HEK293 (cell line): ENCODE measurements at regions not wholly inside any gene's neighbourhood (a gene's known extent, or its start where the extent isn't known, plus 50 kb on each side); places are given as distances from the start of the nearest gene placed in this dataset.

Experiments used
- CTCF ChIA-PET: fragments of 350-600 bp; formaldehyde crosslinking; extraction: SDS; loops from one replicate; lab custom pipeline; 2021; ENCODE audit warnings: antibody characterized with exemption; lab: Yijun Ruan, JAX
- POLR2A ChIA-PET: fragments of 300-600 bp; formaldehyde crosslinking; extraction: SDS; loops from one replicate; lab custom pipeline; 2020; ENCODE audit warnings: antibody characterized with exemption, inconsistent platforms; lab: Yijun Ruan, JAX
- H3K27ac ChIP-seq: fragments of 200-500 bp; sonication (Bioruptor generic); 2 replicates; pipeline ENCODE4 v1.5.1; 2014; ENCODE audit warnings: low read depth, low read length, control low read depth, inconsistent platforms; ENCODE audit errors: extremely low read depth
- H3K36me3 ChIP-seq, 2 experiments: fragments of 200-500 bp in 1 of 2; sonication (Bioruptor generic) in 1 of 2; 1 replicate in 1 of 2; 2 replicates in 1 of 2; pipeline ENCODE4 v1.5.1; 2014 to 2017; ENCODE audit warnings: inconsistent platforms in 2 of 2, low read length in 2 of 2; ENCODE audit not compliant: control insufficient read depth in 2 of 2, insufficient read depth in 1 of 2
- H3K4me1 ChIP-seq: fragments of 200-500 bp; sonication (Bioruptor generic); 2 replicates; pipeline ENCODE4 v1.5.1; 2014; ENCODE audit warnings: mild to moderate bottlenecking, low read length, inconsistent platforms; ENCODE audit not compliant: control insufficient read depth, insufficient read depth
- H3K4me3 ChIP-seq: 2 replicates; pipeline ENCODE4 v1.5.1; 2011; ENCODE audit warnings: low read depth, mild to moderate bottlenecking, control low read depth, low read length, moderate library complexity
- H3K9me3 ChIP-seq: fragments of 200-500 bp; sonication (Bioruptor generic); 2 replicates; pipeline ENCODE4 v1.5.1; 2014; ENCODE audit warnings: low read depth, low read length, inconsistent platforms; ENCODE audit not compliant: control insufficient read depth, insufficient read depth
- FEZF1 ChIP-seq: fragments of 450-650 bp; formaldehyde crosslinking; IDR thresholded peaks from 2 replicates; pipeline ENCODE4 v1.5.1; 2016; ENCODE audit warnings: missing biosample characterization, missing genetic modification characterization
- RBAK ChIP-seq: fragments of 450-650 bp; formaldehyde crosslinking; IDR thresholded peaks from 2 replicates; pipeline ENCODE4 v1.5.1; 2016; ENCODE audit warnings: missing biosample characterization, missing genetic modification characterization
- REST ChIP-seq: fragments of 450-650 bp; formaldehyde crosslinking; IDR thresholded peaks from 2 replicates; pipeline ENCODE4 v1.5.1; 2016; ENCODE audit warnings: missing biosample characterization, missing genetic modification characterization
- TRIM28 ChIP-seq: IDR thresholded peaks from 2 replicates; pipeline ENCODE4 v1.6.1; 2011; ENCODE audit warnings: low read length, control low read depth, borderline replicate concordance
- ZBTB1 ChIP-seq: fragments of 450-650 bp; formaldehyde crosslinking; IDR thresholded peaks from 2 replicates; pipeline ENCODE4 v1.5.1; 2016; ENCODE audit warnings: missing biosample characterization, missing genetic modification characterization
- ZNF133 ChIP-seq: fragments of 450-650 bp; formaldehyde crosslinking; IDR thresholded peaks from 2 replicates; pipeline ENCODE4 v1.5.1; 2016; ENCODE audit warnings: missing biosample characterization, missing genetic modification characterization
- ZNF16 ChIP-seq: fragments of 450-650 bp; formaldehyde crosslinking; IDR thresholded peaks from 2 replicates; pipeline ENCODE4 v1.5.1; 2016; ENCODE audit warnings: low read depth, missing biosample characterization, missing genetic modification characterization
- ZNF174 ChIP-seq: fragments of 450-650 bp; formaldehyde crosslinking; IDR thresholded peaks from 2 replicates; pipeline ENCODE4 v1.5.0; 2017; ENCODE audit warnings: missing biosample characterization, mild to moderate bottlenecking, missing genetic modification characterization
- ZNF202 ChIP-seq: fragments of 450-650 bp; formaldehyde crosslinking; IDR thresholded peaks from 2 replicates; pipeline ENCODE4 v1.5.1; 2016; ENCODE audit warnings: missing biosample characterization, missing genetic modification characterization, borderline replicate concordance
- ZNF214 ChIP-seq: fragments of 450-650 bp; formaldehyde crosslinking; IDR thresholded peaks from 2 replicates; pipeline ENCODE4 v1.5.1; 2017; ENCODE audit warnings: missing biosample characterization, mild to moderate bottlenecking, missing genetic modification characterization, borderline replicate concordance
- ZNF239 ChIP-seq: fragments of 450-650 bp; formaldehyde crosslinking; IDR thresholded peaks from 2 replicates; pipeline ENCODE4 v1.5.1; 2016; ENCODE audit warnings: missing biosample characterization, missing genetic modification characterization
- ZNF24 ChIP-seq: fragments of 450-650 bp; formaldehyde crosslinking; IDR thresholded peaks from 2 replicates; pipeline ENCODE4 v1.5.1; 2016; ENCODE audit warnings: missing biosample characterization, missing genetic modification characterization
- ZNF248 ChIP-seq: fragments of 450-650 bp; formaldehyde crosslinking; IDR thresholded peaks from 2 replicates; pipeline ENCODE4 v1.5.1; 2017; ENCODE audit warnings: missing biosample characterization, missing genetic modification characterization
- ZNF423 ChIP-seq: fragments of 450-650 bp; formaldehyde crosslinking; IDR thresholded peaks from 2 replicates; pipeline ENCODE4 v1.5.1; 2016; ENCODE audit warnings: missing biosample characterization, missing genetic modification characterization
- ZNF426 ChIP-seq: fragments of 450-650 bp; formaldehyde crosslinking; IDR thresholded peaks from 2 replicates; pipeline ENCODE4 v1.5.1; 2017; ENCODE audit warnings: missing biosample characterization, missing genetic modification characterization, mild to moderate bottlenecking, inconsistent platforms, moderate library complexity
- ZNF510 ChIP-seq: fragments of 450-650 bp; formaldehyde crosslinking; IDR thresholded peaks from 2 replicates; pipeline ENCODE4 v1.5.1; 2018; ENCODE audit warnings: mild to moderate bottlenecking, missing genetic modification characterization, missing biosample characterization; ENCODE audit not compliant: insufficient replicate concordance
- ZNF514 ChIP-seq: fragments of 450-650 bp; formaldehyde crosslinking; IDR thresholded peaks from 2 replicates; pipeline ENCODE4 v1.5.1; 2016; ENCODE audit warnings: missing biosample characterization, missing genetic modification characterization
- ZNF529 ChIP-seq: fragments of 450-650 bp; formaldehyde crosslinking; IDR thresholded peaks from 2 replicates; pipeline ENCODE4 v1.5.1; 2017; ENCODE audit warnings: missing genetic modification characterization, missing biosample characterization; ENCODE audit not compliant: insufficient replicate concordance
- ZNF585B ChIP-seq: fragments of 450-650 bp; formaldehyde crosslinking; IDR thresholded peaks from 2 replicates; pipeline ENCODE4 v1.5.1; 2016; ENCODE audit warnings: missing biosample characterization, missing genetic modification characterization
- ZNF596 ChIP-seq: fragments of 450-650 bp; IDR thresholded peaks from 2 replicates; pipeline ENCODE4 v1.5.0; 2018; ENCODE audit warnings: missing biosample characterization, mild to moderate bottlenecking, missing genetic modification characterization, moderate library complexity
- ZNF610 ChIP-seq: fragments of 450-650 bp; formaldehyde crosslinking; IDR thresholded peaks from 2 replicates; pipeline ENCODE4 v1.5.1; 2016; ENCODE audit warnings: missing biosample characterization, missing genetic modification characterization, borderline replicate concordance
- ZNF660 ChIP-seq: fragments of 450-650 bp; IDR thresholded peaks from 2 replicates; pipeline ENCODE4 v1.5.1; 2018; ENCODE audit warnings: missing biosample characterization, mild to moderate bottlenecking, missing genetic modification characterization
- ZNF830 ChIP-seq: fragments of 450-650 bp; IDR thresholded peaks from 2 replicates; pipeline ENCODE4 v1.5.0; 2018; ENCODE audit warnings: missing biosample characterization, missing genetic modification characterization, low read depth, mild to moderate bottlenecking, moderate library complexity
- TF ChIP-seq, protein P1 (sequence below): fragments of 450-650 bp; formaldehyde crosslinking; IDR thresholded peaks from 2 replicates; pipeline ENCODE4 v1.5.1; 2016; ENCODE audit warnings: missing biosample characterization, missing genetic modification characterization
- TF ChIP-seq, protein P2 (sequence below): fragments of 450-650 bp; formaldehyde crosslinking; IDR thresholded peaks from 2 replicates; pipeline ENCODE4 v1.5.1; 2016; ENCODE audit warnings: missing biosample characterization, missing genetic modification characterization
- TF ChIP-seq, protein P3 (sequence below): fragments of 450-650 bp; formaldehyde crosslinking; IDR thresholded peaks from 2 replicates; pipeline ENCODE4 v1.5.1; 2016; ENCODE audit warnings: missing biosample characterization, missing genetic modification characterization
- TF ChIP-seq, protein P4 (sequence below): fragments of 450-650 bp; formaldehyde crosslinking; IDR thresholded peaks from 2 replicates; pipeline ENCODE4 v1.5.1; 2016; ENCODE audit warnings: missing biosample characterization, missing genetic modification characterization, borderline replicate concordance

DNA sequence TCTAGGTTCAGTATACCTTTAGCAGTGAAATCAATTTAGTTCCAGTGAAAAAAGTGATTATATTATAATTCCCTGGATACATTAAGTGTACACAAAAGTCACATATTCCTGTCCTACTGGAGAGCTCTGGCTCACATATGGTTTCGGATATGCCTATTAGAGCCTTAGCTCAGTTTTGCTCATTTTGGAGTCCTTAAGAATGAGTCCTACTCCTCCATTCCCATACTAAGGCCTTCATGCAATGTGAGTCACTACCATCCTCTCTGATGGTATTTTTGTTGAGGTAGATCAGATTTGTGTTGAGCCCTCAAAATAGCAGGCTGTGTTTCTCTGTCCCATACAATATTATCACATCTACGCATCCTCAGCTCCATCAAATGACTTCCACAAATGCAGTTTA is 294.2 kb upstream of the COL8A1 start:
- TF ChIP-seq FEZF1 (tag by site-specific recombination) = no peak
- TF ChIP-seq, protein P1, sequence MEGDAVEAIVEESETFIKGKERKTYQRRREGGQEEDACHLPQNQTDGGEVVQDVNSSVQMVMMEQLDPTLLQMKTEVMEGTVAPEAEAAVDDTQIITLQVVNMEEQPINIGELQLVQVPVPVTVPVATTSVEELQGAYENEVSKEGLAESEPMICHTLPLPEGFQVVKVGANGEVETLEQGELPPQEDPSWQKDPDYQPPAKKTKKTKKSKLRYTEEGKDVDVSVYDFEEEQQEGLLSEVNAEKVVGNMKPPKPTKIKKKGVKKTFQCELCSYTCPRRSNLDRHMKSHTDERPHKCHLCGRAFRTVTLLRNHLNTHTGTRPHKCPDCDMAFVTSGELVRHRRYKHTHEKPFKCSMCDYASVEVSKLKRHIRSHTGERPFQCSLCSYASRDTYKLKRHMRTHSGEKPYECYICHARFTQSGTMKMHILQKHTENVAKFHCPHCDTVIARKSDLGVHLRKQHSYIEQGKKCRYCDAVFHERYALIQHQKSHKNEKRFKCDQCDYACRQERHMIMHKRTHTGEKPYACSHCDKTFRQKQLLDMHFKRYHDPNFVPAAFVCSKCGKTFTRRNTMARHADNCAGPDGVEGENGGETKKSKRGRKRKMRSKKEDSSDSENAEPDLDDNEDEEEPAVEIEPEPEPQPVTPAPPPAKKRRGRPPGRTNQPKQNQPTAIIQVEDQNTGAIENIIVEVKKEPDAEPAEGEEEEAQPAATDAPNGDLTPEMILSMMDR (tag by site-specific recombination) = no peak
- TF ChIP-seq ZBTB1 (tag by site-specific recombination) = no peak
- no peak for TF ChIP-seq ZNF16 (tag by site-specific recombination)
- TF ChIP-seq ZNF610 (tag by site-specific recombination) = no peak
- TF ChIP-seq TRIM28 = no peak
- no peak for TF ChIP-seq ZNF248 (tag by site-specific recombination)
- TF ChIP-seq ZNF174 (tag by site-specific recombination) = no peak
- no peak for TF ChIP-seq REST (tag by site-specific recombination)
- no peak for TF ChIP-seq ZNF830
- TF ChIP-seq, protein P2, sequence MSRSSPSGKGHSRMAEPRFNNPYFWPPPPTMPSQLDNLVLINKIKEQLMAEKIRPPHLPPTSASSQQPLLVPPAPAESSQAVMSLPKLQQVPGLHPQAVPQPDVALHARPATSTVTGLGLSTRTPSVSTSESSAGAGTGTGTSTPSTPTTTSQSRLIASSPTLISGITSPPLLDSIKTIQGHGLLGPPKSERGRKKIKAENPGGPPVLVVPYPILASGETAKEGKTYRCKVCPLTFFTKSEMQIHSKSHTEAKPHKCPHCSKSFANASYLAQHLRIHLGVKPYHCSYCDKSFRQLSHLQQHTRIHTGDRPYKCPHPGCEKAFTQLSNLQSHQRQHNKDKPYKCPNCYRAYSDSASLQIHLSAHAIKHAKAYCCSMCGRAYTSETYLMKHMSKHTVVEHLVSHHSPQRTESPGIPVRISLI = no peak
- no peak for TF ChIP-seq ZNF585B (tag by site-specific recombination)
- TF ChIP-seq, protein P3, sequence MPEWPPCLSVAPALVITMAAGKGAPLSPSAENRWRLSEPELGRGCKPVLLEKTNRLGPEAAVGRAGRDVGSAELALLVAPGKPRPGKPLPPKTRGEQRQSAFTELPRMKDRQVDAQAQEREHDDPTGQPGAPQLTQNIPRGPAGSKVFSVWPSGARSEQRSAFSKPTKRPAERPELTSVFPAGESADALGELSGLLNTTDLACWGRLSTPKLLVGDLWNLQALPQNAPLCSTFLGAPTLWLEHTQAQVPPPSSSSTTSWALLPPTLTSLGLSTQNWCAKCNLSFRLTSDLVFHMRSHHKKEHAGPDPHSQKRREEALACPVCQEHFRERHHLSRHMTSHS = no peak
- no peak for TF ChIP-seq ZNF596
- no peak for TF ChIP-seq ZNF202 (tag by site-specific recombination)
- no peak for TF ChIP-seq ZNF529 (tag by site-specific recombination)
- no peak for TF ChIP-seq ZNF133 (tag by site-specific recombination)
- no peak for TF ChIP-seq ZNF510 (tag by site-specific recombination)
- no peaks in the 10 kb centered on the region for H3K9me3 ChIP-seq
- no peak overlapping the region for H3K4me3 ChIP-seq
- no peaks in the 10 kb centered on the region for H3K4me1 ChIP-seq
- ChIA-PET POLR2A (no interaction called here), CTCF (no interaction called here)
- H3K36me3 ChIP-seq = no peaks in the 10 kb centered on the region
- H3K27ac ChIP-seq = no peak overlapping the region

DNA sequence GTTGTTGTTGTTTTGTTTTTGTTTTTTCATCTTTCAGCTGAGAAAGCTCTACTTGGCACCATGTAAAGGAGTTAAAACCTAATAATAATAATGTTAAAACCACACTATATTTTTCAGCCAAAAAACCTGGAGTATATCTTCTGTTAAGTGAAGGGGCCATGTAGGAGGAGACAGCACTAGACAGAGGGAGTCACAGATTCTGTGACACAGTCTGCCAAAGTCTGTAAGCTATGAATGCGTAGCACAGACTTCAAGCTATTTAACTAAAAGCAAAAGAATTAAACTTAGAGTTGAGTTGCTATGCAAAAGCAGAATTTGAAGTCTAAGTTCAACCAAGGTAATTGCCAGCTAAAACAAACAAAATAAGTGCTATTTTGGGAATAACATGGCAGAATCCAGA is 296.0 kb upstream of the COL8A1 start:
- ChIA-PET POLR2A (no interaction called here), CTCF (interaction anchor here (0.6 kb wide), 1 partner anchor 519 kb away, joined by 3 read pairs; no protein-coding TSS in a partner anchor)
- Histone ChIP-seq H3K9me3 (no peaks in the 10 kb centered on the region), H3K36me3 (no peaks in the 10 kb centered on the region), H3K4me1 (no peaks in the 10 kb centered on the region), H3K4me3 (no peak overlapping the region), H3K27ac (no peak overlapping the region)
- TF ChIP-seq ZNF426 (tag by site-specific recombination) (no peak), RBAK (tag by site-specific recombination) (no peak), ZNF214 (no peak), ZNF239 (no peak), ZNF660 (tag by site-specific recombination) (no peak), ZNF514 (tag by site-specific recombination) (no peak), ZNF24 (tag by site-specific recombination) (no peak), ZNF423 (tag by site-specific recombination) (no peak)
- TF ChIP-seq, protein P4, sequence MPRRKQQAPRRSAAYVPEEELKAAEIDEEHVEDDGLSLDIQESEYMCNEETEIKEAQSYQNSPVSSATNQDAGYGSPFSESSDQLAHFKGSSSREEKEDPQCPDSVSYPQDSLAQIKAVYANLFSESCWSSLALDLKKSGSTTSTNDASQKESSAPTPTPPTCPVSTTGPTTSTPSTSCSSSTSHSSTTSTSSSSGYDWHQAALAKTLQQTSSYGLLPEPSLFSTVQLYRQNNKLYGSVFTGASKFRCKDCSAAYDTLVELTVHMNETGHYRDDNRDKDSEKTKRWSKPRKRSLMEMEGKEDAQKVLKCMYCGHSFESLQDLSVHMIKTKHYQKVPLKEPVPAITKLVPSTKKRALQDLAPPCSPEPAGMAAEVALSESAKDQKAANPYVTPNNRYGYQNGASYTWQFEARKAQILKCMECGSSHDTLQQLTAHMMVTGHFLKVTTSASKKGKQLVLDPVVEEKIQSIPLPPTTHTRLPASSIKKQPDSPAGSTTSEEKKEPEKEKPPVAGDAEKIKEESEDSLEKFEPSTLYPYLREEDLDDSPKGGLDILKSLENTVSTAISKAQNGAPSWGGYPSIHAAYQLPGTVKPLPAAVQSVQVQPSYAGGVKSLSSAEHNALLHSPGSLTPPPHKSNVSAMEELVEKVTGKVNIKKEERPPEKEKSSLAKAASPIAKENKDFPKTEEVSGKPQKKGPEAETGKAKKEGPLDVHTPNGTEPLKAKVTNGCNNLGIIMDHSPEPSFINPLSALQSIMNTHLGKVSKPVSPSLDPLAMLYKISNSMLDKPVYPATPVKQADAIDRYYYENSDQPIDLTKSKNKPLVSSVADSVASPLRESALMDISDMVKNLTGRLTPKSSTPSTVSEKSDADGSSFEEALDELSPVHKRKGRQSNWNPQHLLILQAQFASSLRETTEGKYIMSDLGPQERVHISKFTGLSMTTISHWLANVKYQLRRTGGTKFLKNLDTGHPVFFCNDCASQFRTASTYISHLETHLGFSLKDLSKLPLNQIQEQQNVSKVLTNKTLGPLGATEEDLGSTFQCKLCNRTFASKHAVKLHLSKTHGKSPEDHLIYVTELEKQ (tag by site-specific recombination) = no peak
